GM10266 (cell line): ENCODE measurements at regions not wholly inside any gene's neighbourhood (a gene's known extent, or its start where the extent isn't known, plus 50 kb on each side); places are given as distances from the start of the nearest gene placed in this dataset.

ENCODE experiments used
- DNase-seq: peaks from one replicate; pipeline ENCODE4 v3.0.0; 2012; ENCODE audit errors: extremely low spot score
- CTCF ChIP-seq: IDR thresholded peaks from 2 replicates; pipeline ENCODE4 v1.5.1; 2012; ENCODE audit warnings: mild to moderate bottlenecking, low read depth; ENCODE audit not compliant: control insufficient read depth, insufficient read depth; ENCODE audit errors: missing control alignments

GRCh38 chr2:5888126-5888525 lies 195.9 kb downstream of the SOX11 start:
- no peak for TF ChIP-seq CTCF
- no peak for DNase-seq

GRCh38 chr2:5889519-5889918 lies 197.3 kb downstream of the SOX11 start:
- DNase-seq: no peak
- no peak for TF ChIP-seq CTCF

- TF ChIP-seq CTCF: no peak
- DNase-seq: no peak
Measured at GRCh38 chr2:5894355-5894754, 202.2 kb downstream of the SOX11 start.

GRCh38 chr2:5895284-5895683 lies 203.1 kb downstream of the SOX11 start:
- DNase-seq: no peak
- no peak for TF ChIP-seq CTCF

- TF ChIP-seq CTCF: no peak
- DNase-seq: no peak
Measured at GRCh38 chr2:5897249-5897648, 205.1 kb downstream of the SOX11 start.

- TF ChIP-seq CTCF: no peak
- DNase-seq: no peak
Measured at GRCh38 chr2:5898667-5899066, 206.5 kb downstream of the SOX11 start.

- no peak for TF ChIP-seq CTCF
- DNase-seq: no peak
Measured at GRCh38 chr2:5905661-5906060, 213.5 kb downstream of the SOX11 start.

GRCh38 chr2:5908071-5908470 lies 215.9 kb downstream of the SOX11 start:
- no peak for DNase-seq
- TF ChIP-seq CTCF: no peak
